Omental fat pad (tissue), 3 donors: ENCODE measurements at regions not wholly inside any gene's neighbourhood (a gene's known extent, or its start where the extent isn't known, plus 50 kb on each side); places are given as distances from the start of the nearest gene placed in this dataset.
"Not testable (repeated sequence)": the region's sequence is repeated elsewhere in the genome, so short reads cannot be mapped to it uniquely, and the experiment has no call there.

Experiments used
- ATAC-seq: fragments of 150-250 bp; one replicate; pipeline ENCODE4 v1.9.1; 2016; ENCODE audit warnings: mild to moderate bottlenecking, moderate library complexity; ENCODE audit not compliant: low FRiP score
- DNase-seq: peaks from one replicate; pipeline ENCODE4 v3.0.0-alpha.2; 2019; ENCODE audit warnings: low spot score
- CTCF ChIP-seq, 3 donors: fragments of 450-650 bp; IDR thresholded peaks; one replicate each; pipeline ENCODE4 v1.5.1; 2016 to 2017; ENCODE audit warnings: antibody characterized with exemption in 3 of 3, mild to moderate bottlenecking in 3 of 3, moderate library complexity in 2 of 3

DNA sequence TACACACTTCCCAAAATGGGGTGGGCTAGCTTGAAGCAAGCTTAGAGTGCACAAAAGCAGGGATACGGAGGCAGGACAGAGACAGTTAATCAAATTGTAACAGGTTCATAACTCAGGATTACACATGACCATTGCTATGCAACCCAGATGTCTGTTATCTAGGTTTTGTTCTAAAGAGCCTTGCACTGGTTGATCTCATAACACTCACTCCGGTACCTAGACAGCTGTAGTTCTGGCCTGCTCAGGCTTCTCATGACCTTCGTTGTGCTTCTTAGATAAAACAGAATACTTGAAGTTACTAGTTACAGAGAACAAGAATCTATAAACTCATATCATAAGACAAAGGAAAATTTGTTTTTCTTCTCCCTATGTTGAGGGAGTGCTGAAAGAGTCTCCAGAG is 983.4 kb downstream of the TMEM121 start:
- TF ChIP-seq CTCF (IDR thresholded peaks at IDR 0.05): no peak
- no peak for ATAC-seq

DNA sequence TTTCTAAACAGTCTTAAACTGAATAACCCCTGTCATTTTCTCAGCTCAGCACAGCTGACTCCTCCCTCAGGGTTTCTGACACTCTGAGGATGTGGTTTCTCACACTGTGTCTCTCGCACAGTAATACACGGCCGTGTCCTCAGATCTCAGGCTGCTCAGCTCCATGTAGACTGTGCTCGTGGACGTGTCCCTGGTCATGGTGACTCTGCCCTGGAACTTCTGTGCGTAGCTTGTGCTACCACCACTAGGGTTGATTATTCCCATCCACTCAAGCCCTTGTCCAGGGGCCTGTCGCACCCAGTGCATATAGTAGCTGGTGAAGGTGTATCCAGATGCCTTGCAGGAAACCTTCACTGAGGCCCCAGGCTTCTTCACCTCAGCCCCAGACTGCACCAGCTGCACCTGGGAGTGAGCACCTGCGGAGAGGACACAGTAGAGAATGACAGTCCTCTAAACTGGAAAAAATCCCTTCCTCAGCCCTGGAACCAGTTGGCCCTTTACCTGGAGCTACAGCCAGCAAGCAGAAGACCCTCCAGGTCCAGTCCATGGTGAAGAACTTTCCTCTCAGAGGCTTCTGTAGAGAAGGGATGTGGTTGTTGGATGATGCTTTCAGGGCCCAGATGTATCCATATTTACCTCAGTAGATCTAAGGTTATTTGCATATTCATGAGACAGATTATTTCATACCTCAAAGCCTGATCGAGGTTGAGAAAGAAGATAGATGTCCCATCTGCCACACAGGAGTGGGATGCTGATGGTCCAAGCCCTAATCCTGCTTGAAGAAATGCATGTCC is 984.8 kb downstream of the TMEM121 start:
- no peak for ATAC-seq

More for the DNA sequence above, 983.4 kb downstream of the TMEM121 start:
- no peak for DNase-seq

DNA sequence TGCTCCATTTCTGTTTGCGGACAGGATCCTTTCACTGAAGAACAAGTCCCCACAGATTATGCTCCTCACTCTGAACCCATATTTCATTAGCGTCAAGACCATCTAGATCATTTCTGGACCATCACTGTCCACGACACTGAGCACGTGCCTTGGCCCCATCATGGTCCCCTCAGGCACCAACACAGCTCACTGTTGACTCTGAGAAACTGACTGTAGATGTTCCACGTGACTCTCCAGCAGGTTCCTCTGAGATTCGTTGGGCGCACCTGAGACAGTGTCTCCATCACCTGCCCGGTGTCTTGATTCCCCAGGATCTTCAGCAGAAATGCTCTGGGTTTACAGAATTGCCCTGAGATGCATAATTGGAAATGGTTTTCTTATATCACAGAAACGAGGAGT is 985.4 kb downstream of the TMEM121 start:
- no peak for ATAC-seq
- no peak for DNase-seq
- TF ChIP-seq CTCF (IDR thresholded peaks at IDR 0.05): no peak

More for the DNA sequence above, 984.8 kb downstream of the TMEM121 start:
- DNase-seq: no peak
- no peak for TF ChIP-seq CTCF (IDR thresholded peaks at IDR 0.05)

DNA sequence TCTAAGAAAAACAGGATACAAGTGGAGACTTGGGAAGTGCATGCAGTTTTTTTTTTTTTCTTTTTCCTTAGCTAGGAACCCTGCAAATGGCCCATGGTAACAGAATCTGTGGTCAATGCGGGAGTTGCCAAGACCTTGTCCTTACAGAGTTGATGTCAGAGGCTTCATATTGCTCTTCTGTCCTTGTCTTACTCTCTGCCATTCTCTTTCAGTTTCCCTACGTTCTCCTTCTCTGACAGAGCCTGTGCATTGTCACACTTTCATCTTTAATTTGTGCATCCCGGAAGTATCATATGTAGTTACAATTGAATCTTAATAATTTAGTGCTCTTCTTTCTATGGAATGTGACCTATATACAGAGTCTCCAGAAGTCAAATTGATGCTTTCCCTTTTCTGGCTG is 986.9 kb downstream of the TMEM121 start:
- ATAC-seq: no peak
- DNase-seq: no peak
- no peak for TF ChIP-seq CTCF (IDR thresholded peaks at IDR 0.05)

- no peak for ATAC-seq
- no peak for TF ChIP-seq CTCF (IDR thresholded peaks at IDR 0.05)
- no peak for DNase-seq
These were observed 991.9 kb downstream of the TMEM121 start for GRCh38 chr14:106518054-106518943.

DNA sequence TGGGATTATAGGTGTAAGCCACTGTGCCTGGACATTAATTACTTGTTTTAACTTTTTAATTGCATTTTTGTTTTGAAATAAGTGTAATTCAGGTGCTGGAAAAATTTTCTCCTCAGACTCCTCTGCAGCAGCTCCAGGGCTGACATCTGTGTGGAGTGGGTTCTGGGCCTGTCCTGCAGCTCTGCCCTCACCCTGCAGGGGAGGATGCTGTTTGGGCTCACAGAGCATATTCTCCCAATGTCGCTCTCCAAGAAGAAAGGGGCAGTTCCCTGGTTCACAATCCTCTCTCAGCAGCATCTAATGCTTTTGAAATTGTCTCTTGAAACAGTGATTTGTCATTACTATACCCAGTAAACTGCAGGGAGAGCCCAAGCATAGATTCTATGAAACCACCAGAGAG is 995.7 kb downstream of the TMEM121 start:
- DNase-seq, ATAC-seq: not testable (repeated sequence)

DNA sequence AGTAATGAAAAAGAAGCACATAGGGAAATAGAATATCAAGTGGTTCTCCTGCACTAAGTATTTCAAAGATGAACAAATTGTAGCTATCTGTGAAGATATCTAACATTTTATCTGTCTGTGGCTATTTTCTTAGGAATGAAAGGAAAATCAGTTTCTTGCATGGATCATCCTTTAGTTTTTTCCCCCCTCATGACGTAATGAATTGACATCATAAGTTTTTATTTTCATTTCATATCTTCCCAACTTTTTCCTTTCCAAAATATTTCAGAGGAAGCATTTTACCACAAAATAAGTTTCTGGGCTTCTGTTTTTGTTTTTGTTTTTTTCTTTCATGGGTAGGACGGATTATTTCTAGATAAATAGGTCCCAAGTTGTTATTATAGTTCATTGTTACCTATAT is 996.6 kb downstream of the TMEM121 start:
- ATAC-seq: no peak
- TF ChIP-seq CTCF (IDR thresholded peaks at IDR 0.05): no peak

More for the DNA sequence above, 996.6 kb downstream of the TMEM121 start:
- no peak for DNase-seq
